Transverse colon (tissue), 4 donors: ENCODE measurements at regions not wholly inside any gene's neighbourhood (a gene's known extent, or its start where the extent isn't known, plus 50 kb on each side); places are given as distances from the start of the nearest gene placed in this dataset.

Source experiments
- DNase-seq: peaks from one replicate; pipeline ENCODE4 v3.0.0-alpha.2; 2019
- H3K27ac ChIP-seq, 4 donors: fragments of 200-600 bp; sonication (generic); 2 replicates each; pipeline ENCODE4 v1.5.1; 2016 to 2018; ENCODE audit warnings: inconsistent platforms in 4 of 4
- H3K27me3 ChIP-seq: fragments of 200-600 bp; sonication (generic); 2 replicates; pipeline ENCODE4 v1.5.1; 2017; ENCODE audit warnings: inconsistent platforms
- H3K36me3 ChIP-seq, 4 donors: fragments of 200-600 bp; sonication (generic); 2 replicates each; pipeline ENCODE4 v1.5.1; 2017 to 2019; ENCODE audit warnings: inconsistent platforms in 4 of 4
- H3K4me1 ChIP-seq, 4 donors: fragments of 200-600 bp; sonication (generic); 2 replicates each; pipeline ENCODE4 v1.5.1; 2017 to 2020; ENCODE audit warnings: inconsistent platforms in 4 of 4
- H3K4me3 ChIP-seq, 4 donors: fragments of 200-600 bp; sonication (generic); 1 replicate in 1 of 4; 2 replicates in 3 of 4; pipeline versions ENCODE4 v1.5.1 to v1.6.1; 2017 to 2019; ENCODE audit warnings: inconsistent platforms in 4 of 4
- H3K9me3 ChIP-seq, 2 donors: fragments of 200-600 bp; sonication (generic); 2 replicates each; pipeline ENCODE4 v1.5.1; 2017 to 2019; ENCODE audit warnings: inconsistent platforms in 2 of 2
- CTCF ChIP-seq, 5 experiments: fragments of 200-600 bp in 3 of 5; fragments of 450-650 bp in 2 of 5; sonication (generic) in 3 of 5; IDR thresholded peaks; 1 replicate in 2 of 5; 2 replicates in 3 of 5; pipeline ENCODE4 v1.5.1; 2016 to 2017; ENCODE audit warnings: antibody characterized with exemption in 5 of 5, inconsistent platforms in 3 of 5, mild to moderate bottlenecking in 2 of 5, moderate library complexity in 1 of 5
- EP300 ChIP-seq: sonication (generic); formaldehyde crosslinking; IDR thresholded peaks from one replicate; pipeline ENCODE4 v1.6.1; 2017; ENCODE audit warnings: antibody characterized with exemption, low read depth
- POLR2A ChIP-seq: fragments of 450-650 bp; IDR thresholded peaks from one replicate; pipeline ENCODE4 v1.6.1; 2016; ENCODE audit warnings: antibody characterized with exemption, mild to moderate bottlenecking, moderate library complexity
- POLR2AphosphoS5 ChIP-seq, 3 donors: sonication (generic); formaldehyde crosslinking; IDR thresholded peaks; one replicate each; pipeline ENCODE4 v1.6.1; 2016; ENCODE audit warnings: antibody characterized with exemption in 3 of 3
- WGBS, 2 donors: methylation state at CpG; one replicate each; pipeline ENCODE4 v1.1.5; 2018; ENCODE audit warnings: low coverage in 1 of 2; 5-methylcytosine and 5-hydroxymethylcytosine counted together
- in situ Hi-C, 4 donors: fragments of 200-750 bp; cut with MboI; loops; one replicate each; pipeline versions ENCODE4 v1.15.0 to v1.15.1; 2017; ENCODE audit warnings: low sequenced_read_pairs in 3 of 4, low pct_ligation_motif_present in 1 of 4, low pct_unique_long_range_greater_than_20kb in 1 of 4
- intact Hi-C: fragments of 100-400 bp; cut with DNase I; formaldehyde crosslinking; loops from one replicate; pipeline ENCODE4 v1.15.1; 2023; ENCODE audit warnings: low total_unique reads

- no peak for TF ChIP-seq POLR2AphosphoS5 (IDR thresholded peaks at IDR 0.05)
- TF ChIP-seq CTCF (IDR thresholded peaks at IDR 0.05) = no peak
- no peak for TF ChIP-seq POLR2A
- TF ChIP-seq EP300 = no peak
- no peaks in the 10 kb centered on the region for H3K36me3 ChIP-seq
- no peaks in the 10 kb centered on the region for H3K4me1 ChIP-seq
- H3K27me3 ChIP-seq = no peaks in the 10 kb centered on the region
- intact Hi-C loops = no loop called here
- H3K4me3 ChIP-seq = no peak overlapping the region
- DNase-seq = no peak
- in situ Hi-C loops = no loop called here
- H3K9me3 ChIP-seq = no peaks in the 10 kb centered on the region
- 79 to 88% methylated on average over 2 of the region's 2 CpGs for WGBS, 2 donors
- H3K27ac ChIP-seq = no peak overlapping the region
These were observed 830.3 kb downstream of the BRINP1 start for GRCh38 chr9:118538959-118539358.

GRCh38 chr9:118553465-118553864 is 815.8 kb downstream of the BRINP1 start:
- intact Hi-C loops (no loop called here), in situ Hi-C loops (no loop called here)
- H3K27me3 ChIP-seq = no peaks in the 10 kb centered on the region
- no peaks in the 10 kb centered on the region for H3K36me3 ChIP-seq
- DNase-seq = no peak
- no peaks in the 10 kb centered on the region for H3K4me1 ChIP-seq
- 100% methylated on average over 1 of the region's 1 CpG for WGBS, 2 donors
- H3K9me3 ChIP-seq = no peaks in the 10 kb centered on the region
- no peak overlapping the region for H3K4me3 ChIP-seq
- H3K27ac ChIP-seq = no peak overlapping the region
- TF ChIP-seq POLR2A = no peak
- no peak for TF ChIP-seq EP300
- TF ChIP-seq POLR2AphosphoS5 (IDR thresholded peaks at IDR 0.05) = no peak
- no peak for TF ChIP-seq CTCF (IDR thresholded peaks at IDR 0.05)

- no peaks in the 10 kb centered on the region for H3K9me3 ChIP-seq
- H3K27me3 ChIP-seq = no peaks in the 10 kb centered on the region
- TF ChIP-seq POLR2A = no peak
- TF ChIP-seq CTCF (IDR thresholded peaks at IDR 0.05) = no peak
- no peak for TF ChIP-seq POLR2AphosphoS5 (IDR thresholded peaks at IDR 0.05)
- no peak for TF ChIP-seq EP300
- H3K36me3 ChIP-seq = no peaks in the 10 kb centered on the region
- WGBS, 2 donors = 77 to 100% methylated on average over 1 to 7 of the region's 7 CpGs
- H3K27ac ChIP-seq = no peak overlapping the region
- in situ Hi-C loops = no loop called here
- H3K4me1 ChIP-seq = no peaks in the 10 kb centered on the region
- intact Hi-C loops = no loop called here
- H3K4me3 ChIP-seq = no peak overlapping the region
- DNase-seq = no peak
These were observed 814.2 kb downstream of the BRINP1 start for GRCh38 chr9:118554987-118555386.

GRCh38 chr9:118558026-118558425 is 811.2 kb downstream of the BRINP1 start:
- H3K27me3 ChIP-seq = no peaks in the 10 kb centered on the region
- intact Hi-C loops (no loop called here), in situ Hi-C loops (no loop called here)
- 57 to 93% methylated on average over 1 of the region's 1 CpG for WGBS, 2 donors
- no peaks in the 10 kb centered on the region for H3K4me1 ChIP-seq
- H3K4me3 ChIP-seq = no peak overlapping the region
- TF ChIP-seq POLR2A = no peak
- no peak for TF ChIP-seq EP300
- TF ChIP-seq CTCF (IDR thresholded peaks at IDR 0.05) = no peak
- TF ChIP-seq POLR2AphosphoS5 (IDR thresholded peaks at IDR 0.05) = no peak
- H3K36me3 ChIP-seq = no peaks in the 10 kb centered on the region
- no peaks in the 10 kb centered on the region for H3K9me3 ChIP-seq
- no peak for DNase-seq
- no peak overlapping the region for H3K27ac ChIP-seq
